K562 (cell line): ENCODE measurements at regions not wholly inside any gene's neighbourhood (a gene's known extent, or its start where the extent isn't known, plus 50 kb on each side); places are given as distances from the start of the nearest gene placed in this dataset.
A peak's percentile ranks its signal among the peaks of the same experiment; 100 is the strongest.

ENCODE experiments used
- ATAC-seq: fragments of 200-7000 bp; cut with Tn5 transposase; 3 replicates; pipeline ENCODE4 v1.9.1; 2020; ENCODE audit warnings: moderate library complexity
- BruUV-seq: library from RNA; stranded (reverse); fragments of 400-500 nt; replicated peaks from 2 replicates; lab custom pipeline; 2021; lab: Mats Ljungman, UMichigan
- CTCF ChIA-PET: fragments of 300-600 bp; formaldehyde crosslinking; extraction: SDS; loops from one replicate; lab custom pipeline; 2021; ENCODE audit warnings: low intra/inter-chr PET ratio; lab: Yijun Ruan, JAX
- POLR2A ChIA-PET: fragments of 300-600, 350-650 bp; sonication (Branson Sonifier 250); formaldehyde crosslinking; extraction: SDS; loops from one replicate; lab custom pipeline; 2021; ENCODE audit warnings: antibody characterized with exemption, inconsistent platforms; lab: Yijun Ruan, JAX
- DNase-seq, 4 experiments: peaks; one replicate each; pipeline versions ENCODE4 v3.0.0 to v3.0.0-alpha.2; 2011 to 2018; ENCODE audit warnings: low spot score in 3 of 4, mixed read lengths in 3 of 4; ENCODE audit errors: extremely low read depth in 1 of 4
- FAIRE-seq: peaks from 2 replicates; lab custom pipeline; 2011; peaks lifted over from hg19 to GRCh38; lab: Jason Lieb, UNC
- H2AFZ ChIP-seq: 2 replicates; pipeline ENCODE4 v1.6.0; 2011; ENCODE audit warnings: low read depth, low read length, control low read depth, inconsistent platforms
- H3K27ac ChIP-seq: fragments of 200-600 bp; 3 replicates; pipeline ENCODE4 v1.8.0; 2011; ENCODE audit warnings: low read depth, mild to moderate bottlenecking, control low read depth, inconsistent platforms, low read length, moderate library complexity, mixed read lengths; ENCODE audit errors: extremely low read depth
- H3K27me3 ChIP-seq, 2 experiments: fragments of 300-600 bp in 1 of 2; 2 replicates in 1 of 2; 3 replicates in 1 of 2; pipeline versions ENCODE4 v1.6.0 to v1.8.0; 2011; ENCODE audit warnings: inconsistent platforms in 2 of 2, low read length in 2 of 2, mild to moderate bottlenecking in 1 of 2, mixed read lengths in 1 of 2, moderate library complexity in 1 of 2; ENCODE audit not compliant: control insufficient read depth in 2 of 2, insufficient read depth in 2 of 2
- H3K36me3 ChIP-seq: fragments of 300-600 bp; 3 replicates; pipeline ENCODE4 v1.8.0; 2011; ENCODE audit warnings: mild to moderate bottlenecking, low read length, inconsistent platforms; ENCODE audit not compliant: control insufficient read depth, insufficient read depth
- H3K4me1 ChIP-seq, 2 experiments: fragments of 200-600 bp in 1 of 2; replicated peaks in 1 of 2; 2 replicates in 1 of 2; 3 replicates in 1 of 2; pipeline versions ENCODE4 v1.5.1 to v1.8.0; 2011; ENCODE audit warnings: inconsistent platforms in 2 of 2, low read length in 2 of 2, mild to moderate bottlenecking in 1 of 2, mixed read lengths in 1 of 2, moderate library complexity in 1 of 2; ENCODE audit not compliant: control insufficient read depth in 2 of 2, insufficient read depth in 2 of 2
- H3K4me2 ChIP-seq: 2 replicates; pipeline ENCODE4 v1.6.1; 2011; ENCODE audit warnings: low read length, control low read depth, inconsistent platforms, mixed read lengths; ENCODE audit not compliant: insufficient read depth
- H3K4me3 ChIP-seq: fragments of 200-600 bp; sonication (generic), shearing (Covaris generic); 2 replicates; pipeline ENCODE4 v1.5.1; 2016; ENCODE audit warnings: control low read depth, inconsistent platforms
- H3K79me2 ChIP-seq: fragments of 200-600 bp; 3 replicates; pipeline ENCODE4 v1.8.0; 2011; ENCODE audit warnings: low read length, inconsistent platforms; ENCODE audit not compliant: control insufficient read depth, insufficient read depth
- H3K9ac ChIP-seq, 2 experiments: 2 replicates each; pipeline versions ENCODE4 v1.6.0 to v1.6.1; 2011; ENCODE audit warnings: low read depth in 2 of 2, low read length in 2 of 2, control low read depth in 1 of 2, inconsistent platforms in 1 of 2, mild to moderate bottlenecking in 1 of 2, mixed read lengths in 1 of 2; ENCODE audit not compliant: insufficient read depth in 1 of 2
- H3K9me1 ChIP-seq: one replicate; pipeline ENCODE4 v1.6.0; 2011; ENCODE audit warnings: inconsistent platforms, mild to moderate bottlenecking, low read length, moderate library complexity; ENCODE audit not compliant: control insufficient read depth, insufficient read depth
- H3K9me3 ChIP-seq: replicated peaks from 2 replicates; pipeline ENCODE4 v1.5.1; 2011; ENCODE audit warnings: low read depth, low read length, inconsistent platforms; ENCODE audit not compliant: control insufficient read depth, insufficient read depth
- H4K20me1 ChIP-seq: replicated peaks from 2 replicates; pipeline ENCODE4 v1.6.1; 2011; ENCODE audit warnings: low read length, inconsistent platforms, mixed read lengths; ENCODE audit not compliant: control insufficient read depth, insufficient read depth
- ATF3 ChIP-seq, 2 experiments: fragments of 450-650 bp in 1 of 2; sonication (generic) in 1 of 2; formaldehyde crosslinking in 1 of 2; IDR thresholded peaks in 1 of 2; conservative IDR thresholded peaks in 1 of 2; 2 replicates each; pipeline versions ENCODE4 v1.6.1 to v1.8.1; 2016 to 2023; ENCODE audit warnings: mild to moderate bottlenecking in 2 of 2, moderate library complexity in 2 of 2, inconsistent platforms in 1 of 2, missing genetic modification reagents in 1 of 2
- ATF7 ChIP-seq: fragments of 450-650 bp; IDR thresholded peaks from 2 replicates; pipeline ENCODE4 v1.7.1; 2014; ENCODE audit warnings: mild to moderate bottlenecking, moderate library complexity
- FOXM1 ChIP-seq, 2 experiments: fragments of 450-650 bp in 1 of 2; sonication (generic) in 1 of 2; formaldehyde crosslinking in 1 of 2; IDR thresholded peaks; 2 replicates each; pipeline versions ENCODE4 v1.6.1 to v1.9.0; 2017 to 2022; ENCODE audit warnings: low read depth in 2 of 2, mild to moderate bottlenecking in 2 of 2, missing genetic modification reagents in 1 of 2, moderate library complexity in 1 of 2
- MAX ChIP-seq: sonication (generic); formaldehyde crosslinking; IDR thresholded peaks from 2 replicates; pipeline ENCODE4 v1.9.0; 2022; ENCODE audit warnings: mild to moderate bottlenecking, missing genetic modification reagents
- THAP12 ChIP-seq: fragments of 250-450 bp; sonication (Bioruptor Pico); IDR thresholded peaks from 2 replicates; pipeline ENCODE4 v1.9.0; 2021; ENCODE audit warnings: mild to moderate bottlenecking, inconsistent platforms
- ZNF282 ChIP-seq: sonication (generic); formaldehyde crosslinking; IDR thresholded peaks from 2 replicates; pipeline ENCODE4 v1.8.1; 2023; ENCODE audit warnings: missing genetic modification reagents
- ZNF586 ChIP-seq: fragments of 450-650 bp; formaldehyde crosslinking; conservative IDR thresholded peaks from 2 replicates; pipeline ENCODE4 v1.4.0; 2020; ENCODE audit warnings: mild to moderate bottlenecking, moderate library complexity
- WGBS: fragments of 100-300 bp; shearing (Covaris generic); methylation state at CpG from one replicate; pipeline ENCODE4 v1.1.6; 2016; ENCODE audit warnings: low coverage, mixed read lengths; ENCODE audit not compliant: insufficient coverage; ENCODE audit errors: missing lambda C conversion rate; 5-methylcytosine and 5-hydroxymethylcytosine counted together
- in situ Hi-C: fragments of 300-500 bp; cut with MboI; formaldehyde crosslinking; loops from 4 replicates; pipeline ENCODE4 v1.15.0; 2018; ENCODE audit warnings: inconsistent platforms, mixed read lengths
- intact Hi-C: fragments of 100-400 bp; cut with micrococcal nuclease; formaldehyde crosslinking; loops from 2 replicates; pipeline ENCODE4 v1.14.2; 2022

DNA sequence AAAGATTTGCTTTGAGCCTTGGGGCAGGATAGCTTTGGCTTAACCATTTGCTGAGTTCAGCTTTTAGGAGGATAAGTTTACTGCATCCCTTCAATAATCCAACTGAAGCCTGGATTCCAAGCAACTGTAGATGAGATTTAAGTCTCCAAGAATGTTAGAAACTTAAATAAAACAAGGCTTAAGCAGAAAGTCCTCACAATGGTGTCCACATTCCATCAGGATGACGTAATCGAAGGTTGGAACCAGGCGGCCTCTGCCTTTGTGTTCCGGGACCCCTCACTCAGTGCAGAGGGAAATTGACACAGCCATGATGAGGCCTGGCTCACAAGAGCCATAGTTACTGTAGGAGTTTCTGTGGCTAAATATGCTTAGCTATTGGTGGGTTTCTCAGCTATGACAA, 260.4 kb downstream of the LPIN1 start (continued):
- TF ChIP-seq THAP12 (CRISPR knock-in tag) (no peak), ATF3 (IDR thresholded peaks at IDR 0.05) (peak; percentile 77), ATF3 (CRISPR knock-in tag; conservative IDR thresholded peaks at IDR 0.05) (no peak), FOXM1 (IDR thresholded peaks at IDR 0.05; ENCODE audit: low read depth) (no peak), FOXM1 (CRISPR knock-in tag; IDR thresholded peaks at IDR 0.05; ENCODE audit: low read depth) (no peak), MAX (CRISPR knock-in tag) (no peak), ZNF586 (CRISPR knock-in tag) (no peak), ATF7 (peak; percentile 27; the same call in 1 of the 2 replicates)
- TF ChIP-seq, all 486 proteins: peak for 6

GRCh38 chr2:12007282-12007681, 260.9 kb downstream of the LPIN1 start:
- no peak overlapping the region for H3K9ac ChIP-seq
- peak overlapping the region; percentile 65 for H2AFZ ChIP-seq
- no peaks in the 10 kb centered on the region for H3K9me1 ChIP-seq
- H3K9me3 ChIP-seq = no peaks in the 10 kb centered on the region
- in situ Hi-C loops (no loop called here), intact Hi-C loops (no loop called here)
- DNase-seq = no peak
- H3K36me3 ChIP-seq = no peaks in the 10 kb centered on the region
- FAIRE-seq = no peak
- H3K4me1 ChIP-seq = no peaks in the 10 kb centered on the region; a peak in 1 of 5 replicates
- H3K4me3 ChIP-seq = no peak overlapping the region
- ChIA-PET POLR2A (interaction anchor here (0.8 to 1.7 kb wide), 2 partner anchors 17 to 29 kb away, joined by 4 to 5 read pairs; no protein-coding TSS in a partner anchor), CTCF (no interaction called here)
- H3K4me2 ChIP-seq = no peak overlapping the region
- no peak for ATAC-seq
- no peak for TF ChIP-seq ZNF282 (CRISPR knock-in tag)
- no TSS peak for BruUV-seq
- H3K27me3 ChIP-seq = no peaks in the 10 kb centered on the region
- no peaks in the 10 kb centered on the region for H4K20me1 ChIP-seq
- H3K79me2 ChIP-seq = no peaks in the 10 kb centered on the region
- no peak overlapping the region for H3K27ac ChIP-seq
- WGBS = 77% methylated on average over 1 of the region's 1 CpG
